AG04449 (cell line): ENCODE measurements at regions not wholly inside any gene's neighbourhood (a gene's known extent, or its start where the extent isn't known, plus 50 kb on each side); places are given as distances from the start of the nearest gene placed in this dataset.

ENCODE experiments used
- CTCF ChIA-PET: fragments of 350-600 bp; formaldehyde crosslinking; extraction: SDS; loops from one replicate; lab custom pipeline; 2021; ENCODE audit warnings: antibody characterized with exemption; lab: Yijun Ruan, JAX
- POLR2A ChIA-PET: fragments of 400-600, 350-600 bp; formaldehyde crosslinking; extraction: SDS; loops from one replicate; lab custom pipeline; 2020; ENCODE audit warnings: antibody characterized with exemption, inconsistent platforms; lab: Yijun Ruan, JAX
- DNase-seq: peaks from one replicate; pipeline ENCODE4 v3.0.0-alpha.2; 2010; ENCODE audit warnings: low read depth, low spot score
- H3K4me3 ChIP-seq: 2 replicates; pipeline ENCODE4 v1.5.1; 2011; ENCODE audit warnings: low read depth, mild to moderate bottlenecking, control low read depth, low read length
- CTCF ChIP-seq: IDR thresholded peaks from one replicate; pipeline ENCODE4 v1.5.1; 2011; ENCODE audit warnings: mild to moderate bottlenecking, moderate library complexity, low read length, control low read depth, inconsistent platforms; ENCODE audit not compliant: insufficient read depth; ENCODE audit errors: missing control alignments

DNA sequence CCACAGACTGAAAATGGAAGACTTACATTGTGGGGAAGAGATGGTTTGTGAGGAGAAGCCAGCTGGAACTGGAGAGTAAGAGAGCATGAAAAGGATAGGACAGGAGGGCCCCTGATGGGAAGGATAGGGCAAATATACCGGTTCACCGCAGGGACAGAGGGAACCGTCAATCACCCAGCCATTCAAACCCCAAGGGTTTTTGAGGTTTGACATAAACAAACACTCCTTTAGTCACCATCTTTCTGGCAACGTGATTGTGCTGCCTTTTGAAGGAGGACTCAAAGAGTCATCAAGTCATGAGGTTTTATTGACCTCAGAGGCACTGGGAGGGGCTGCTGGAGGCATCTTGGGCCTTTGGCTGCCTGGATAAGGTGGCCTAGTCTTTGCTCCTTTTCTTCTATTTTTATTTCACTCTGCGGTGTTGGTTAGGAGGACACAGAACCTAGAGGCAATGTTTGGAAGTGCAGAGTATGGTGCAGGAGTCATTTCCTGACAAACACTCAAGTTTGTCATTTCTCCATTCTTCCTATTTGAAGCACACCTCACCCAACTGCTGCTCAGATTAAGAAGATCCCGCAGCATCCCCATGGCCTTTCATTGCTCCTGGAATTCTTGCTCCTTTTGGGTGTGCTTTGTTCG lies 487.3 kb upstream of the SPRED2 start:
- no peak for DNase-seq
- ChIA-PET CTCF (interaction anchor here (0.5 kb wide), 1 partner anchor 15 kb away, joined by 3 read pairs; no protein-coding TSS in a partner anchor), POLR2A (no interaction called here)
- TF ChIP-seq CTCF = no peak
- no peak overlapping the region for H3K4me3 ChIP-seq

DNA sequence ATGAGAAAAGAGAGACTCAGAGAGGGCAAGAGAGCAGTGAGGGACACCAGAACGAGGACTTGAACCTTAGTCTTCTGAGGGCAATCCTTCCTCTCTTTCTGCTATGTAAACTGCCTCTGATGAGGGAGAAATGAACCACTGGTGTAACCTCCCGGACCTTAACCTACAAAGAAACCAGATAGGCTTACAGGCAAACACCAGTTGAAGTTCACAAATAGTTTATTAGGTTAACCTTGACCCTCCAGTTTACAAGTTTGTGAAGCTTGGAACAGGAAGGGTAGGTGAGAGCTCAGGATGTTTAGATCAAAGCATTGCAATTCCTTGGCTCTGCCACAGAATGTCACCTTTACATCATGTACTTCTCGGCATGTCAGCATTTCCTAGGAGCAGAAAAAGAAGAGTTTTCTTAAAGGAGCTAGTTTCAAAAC lies 486.4 kb upstream of the SPRED2 start:
- no peak for DNase-seq
- ChIA-PET CTCF (no interaction called here), POLR2A (no interaction called here)

DNA sequence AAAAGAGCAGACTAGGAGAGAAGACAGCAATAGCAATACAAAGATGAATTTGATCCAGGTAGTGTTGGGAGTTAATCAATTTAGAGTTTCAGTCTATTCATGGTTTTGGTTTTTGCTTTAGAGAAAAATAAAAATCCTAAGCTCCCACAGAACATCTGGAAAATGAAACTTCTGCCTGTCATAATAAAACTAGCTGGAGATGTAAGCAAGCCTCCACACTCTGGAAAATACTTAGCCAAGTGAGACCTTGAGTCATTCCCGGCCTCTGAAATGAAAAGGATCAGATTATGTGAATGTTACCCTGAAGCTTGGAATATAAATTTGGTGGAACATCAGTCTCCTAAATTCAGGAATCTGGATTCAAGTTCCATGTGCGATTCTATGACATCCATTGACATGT lies 485.6 kb upstream of the SPRED2 start:
- H3K4me3 ChIP-seq = no peak overlapping the region
- TF ChIP-seq CTCF = no peak
- no peak for DNase-seq
- CTCF ChIA-PET = no interaction called here
- POLR2A ChIA-PET = no interaction called here

More for the DNA sequence above, 486.4 kb upstream of the SPRED2 start:
- TF ChIP-seq CTCF = no peak
- H3K4me3 ChIP-seq = no peak overlapping the region

DNA sequence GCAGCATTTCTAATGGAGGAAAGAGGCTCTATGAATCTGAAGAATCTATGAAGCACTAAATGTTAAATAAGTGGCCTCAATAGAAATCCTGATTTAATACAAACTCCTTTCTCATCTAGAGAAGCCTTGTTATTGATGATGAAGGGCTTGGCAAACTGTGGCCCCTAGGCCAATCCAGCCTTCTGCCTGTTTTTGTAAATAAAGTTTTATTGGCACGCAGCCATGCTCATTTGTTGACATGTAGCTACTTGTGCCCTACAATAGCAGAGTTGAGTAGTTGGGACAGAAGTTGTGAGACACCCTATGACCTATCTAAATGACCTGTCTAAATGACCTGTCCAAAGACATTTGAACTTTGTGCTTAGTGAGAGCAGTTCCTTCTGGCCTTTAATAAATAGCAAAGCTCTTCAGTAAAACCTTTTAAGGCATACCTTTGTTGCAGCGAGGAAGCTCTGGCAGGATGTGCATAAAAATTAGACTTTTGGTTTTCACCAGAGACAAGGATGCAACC lies 484.4 kb upstream of the SPRED2 start:
- ChIA-PET CTCF (no interaction called here), POLR2A (no interaction called here)
- DNase-seq = no peak
- TF ChIP-seq CTCF = no peak
- no peak overlapping the region for H3K4me3 ChIP-seq

DNA sequence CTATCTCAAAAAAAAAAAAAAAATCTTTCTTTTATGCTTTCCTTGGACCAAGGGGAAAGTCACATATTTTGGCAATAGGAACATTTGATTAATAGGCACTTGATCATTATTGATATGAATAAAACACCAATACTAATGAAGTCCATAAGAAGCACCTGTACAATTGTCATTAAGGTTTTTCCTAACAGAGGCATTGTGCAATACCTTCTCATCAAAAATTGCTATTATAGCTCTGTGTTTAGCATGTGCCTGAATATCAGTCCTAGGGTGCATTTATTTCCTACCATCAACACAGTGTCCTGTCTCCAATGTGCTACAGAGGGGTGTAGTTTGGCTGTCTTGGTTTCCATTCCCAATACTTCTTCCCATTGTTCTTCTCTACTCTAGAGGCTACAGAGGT lies 483.8 kb upstream of the SPRED2 start:
- ChIA-PET CTCF (no interaction called here), POLR2A (no interaction called here)

GRCh38 chr2:65915273-65915672 lies 482.9 kb upstream of the SPRED2 start:
- ChIA-PET CTCF (no interaction called here), POLR2A (no interaction called here)
- no peak overlapping the region for H3K4me3 ChIP-seq
- TF ChIP-seq CTCF = no peak
- DNase-seq = no peak

More for the DNA sequence above, 483.8 kb upstream of the SPRED2 start:
- H3K4me3 ChIP-seq = no peak overlapping the region
- no peak for DNase-seq
- TF ChIP-seq CTCF = no peak
